Tibial nerve (tissue), 3 donors: ENCODE measurements at regions not wholly inside any gene's neighbourhood (a gene's known extent, or its start where the extent isn't known, plus 50 kb on each side); places are given as distances from the start of the nearest gene placed in this dataset.

Experiments
- POLR2A ChIP-seq, 2 donors: fragments of 450-650 bp; IDR thresholded peaks; one replicate each; pipeline ENCODE4 v1.6.1; 2017; ENCODE audit warnings: antibody characterized with exemption in 2 of 2, mild to moderate bottlenecking in 2 of 2, moderate library complexity in 2 of 2
- TF ChIP-seq, protein P1 (sequence below), 5 experiments: fragments of 200-600 bp in 3 of 5; fragments of 450-650 bp in 2 of 5; sonication (generic) in 3 of 5; IDR thresholded peaks; one replicate each; pipeline ENCODE4 v1.5.1; 2016 to 2019; ENCODE audit warnings: antibody characterized with exemption in 5 of 5, mild to moderate bottlenecking in 3 of 5, moderate library complexity in 2 of 5

GRCh38 chrX:40444133-40444532, 136.6 kb upstream of the ATP6AP2 start:
- no peak for TF ChIP-seq POLR2A (IDR thresholded peaks at IDR 0.05)
- TF ChIP-seq, protein P1, sequence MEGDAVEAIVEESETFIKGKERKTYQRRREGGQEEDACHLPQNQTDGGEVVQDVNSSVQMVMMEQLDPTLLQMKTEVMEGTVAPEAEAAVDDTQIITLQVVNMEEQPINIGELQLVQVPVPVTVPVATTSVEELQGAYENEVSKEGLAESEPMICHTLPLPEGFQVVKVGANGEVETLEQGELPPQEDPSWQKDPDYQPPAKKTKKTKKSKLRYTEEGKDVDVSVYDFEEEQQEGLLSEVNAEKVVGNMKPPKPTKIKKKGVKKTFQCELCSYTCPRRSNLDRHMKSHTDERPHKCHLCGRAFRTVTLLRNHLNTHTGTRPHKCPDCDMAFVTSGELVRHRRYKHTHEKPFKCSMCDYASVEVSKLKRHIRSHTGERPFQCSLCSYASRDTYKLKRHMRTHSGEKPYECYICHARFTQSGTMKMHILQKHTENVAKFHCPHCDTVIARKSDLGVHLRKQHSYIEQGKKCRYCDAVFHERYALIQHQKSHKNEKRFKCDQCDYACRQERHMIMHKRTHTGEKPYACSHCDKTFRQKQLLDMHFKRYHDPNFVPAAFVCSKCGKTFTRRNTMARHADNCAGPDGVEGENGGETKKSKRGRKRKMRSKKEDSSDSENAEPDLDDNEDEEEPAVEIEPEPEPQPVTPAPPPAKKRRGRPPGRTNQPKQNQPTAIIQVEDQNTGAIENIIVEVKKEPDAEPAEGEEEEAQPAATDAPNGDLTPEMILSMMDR (IDR thresholded peaks at IDR 0.05) = no peak
